PC-9 (cell line): ENCODE measurements at regions not wholly inside any gene's neighbourhood (a gene's known extent, or its start where the extent isn't known, plus 50 kb on each side); places are given as distances from the start of the nearest gene placed in this dataset.

Experiments used
- CTCF ChIP-seq: fragments of 200-600 bp; sonication (generic); conservative IDR thresholded peaks from 2 replicates; pipeline ENCODE4 v1.6.1; 2017; ENCODE audit warnings: mixed run types, antibody characterized with exemption, mild to moderate bottlenecking, moderate library complexity
- EZH2 ChIP-seq: fragments of 200-600 bp; sonication (generic); IDR thresholded peaks from 2 replicates; pipeline ENCODE4 v1.8.0; 2017; ENCODE audit warnings: antibody characterized with exemption, low read depth

GRCh38 chr15:67011617-67012005, 53.8 kb upstream of the SMAD3 start:
- TF ChIP-seq CTCF, result no peak
- no peak for TF ChIP-seq EZH2
